Thyroid gland (tissue), 4 donors: ENCODE measurements at regions not wholly inside any gene's neighbourhood (a gene's known extent, or its start where the extent isn't known, plus 50 kb on each side); places are given as distances from the start of the nearest gene placed in this dataset.

ENCODE experiments used
- POLR2A ChIP-seq, 2 donors: fragments of 450-650 bp; IDR thresholded peaks; one replicate each; pipeline ENCODE4 v1.6.1; 2017; ENCODE audit warnings: antibody characterized with exemption in 2 of 2, mild to moderate bottlenecking in 2 of 2, moderate library complexity in 1 of 2
- TF ChIP-seq, protein P1 (sequence below), 6 experiments: fragments of 200-600 bp in 3 of 6; fragments of 450-650 bp in 3 of 6; sonication (generic) in 3 of 6; IDR thresholded peaks; one replicate each; pipeline ENCODE4 v1.5.1; 2016 to 2019; ENCODE audit warnings: antibody characterized with exemption in 6 of 6, mild to moderate bottlenecking in 2 of 6, inconsistent platforms in 1 of 6, moderate library complexity in 1 of 6

DNA sequence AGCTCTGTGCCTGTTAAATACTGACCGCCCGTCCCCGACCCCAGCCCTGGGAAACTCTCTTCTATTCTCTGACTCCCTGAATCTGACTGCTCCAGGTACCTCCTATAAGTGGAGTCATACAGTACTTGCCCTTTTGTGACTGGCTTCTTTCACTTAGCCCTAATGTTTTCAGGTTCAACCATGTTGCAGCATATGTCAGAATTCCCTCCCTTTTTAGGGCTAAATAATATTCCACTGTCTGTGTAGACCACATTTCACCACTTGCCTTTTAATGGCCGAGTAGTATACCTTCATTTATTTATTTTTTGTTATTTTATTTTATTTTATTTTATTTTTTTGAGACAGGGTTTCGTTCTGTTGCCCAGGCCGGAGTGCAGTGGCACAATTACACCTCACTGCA, 96.1 kb upstream of the SLC22A11 start:
- TF ChIP-seq, protein P1, sequence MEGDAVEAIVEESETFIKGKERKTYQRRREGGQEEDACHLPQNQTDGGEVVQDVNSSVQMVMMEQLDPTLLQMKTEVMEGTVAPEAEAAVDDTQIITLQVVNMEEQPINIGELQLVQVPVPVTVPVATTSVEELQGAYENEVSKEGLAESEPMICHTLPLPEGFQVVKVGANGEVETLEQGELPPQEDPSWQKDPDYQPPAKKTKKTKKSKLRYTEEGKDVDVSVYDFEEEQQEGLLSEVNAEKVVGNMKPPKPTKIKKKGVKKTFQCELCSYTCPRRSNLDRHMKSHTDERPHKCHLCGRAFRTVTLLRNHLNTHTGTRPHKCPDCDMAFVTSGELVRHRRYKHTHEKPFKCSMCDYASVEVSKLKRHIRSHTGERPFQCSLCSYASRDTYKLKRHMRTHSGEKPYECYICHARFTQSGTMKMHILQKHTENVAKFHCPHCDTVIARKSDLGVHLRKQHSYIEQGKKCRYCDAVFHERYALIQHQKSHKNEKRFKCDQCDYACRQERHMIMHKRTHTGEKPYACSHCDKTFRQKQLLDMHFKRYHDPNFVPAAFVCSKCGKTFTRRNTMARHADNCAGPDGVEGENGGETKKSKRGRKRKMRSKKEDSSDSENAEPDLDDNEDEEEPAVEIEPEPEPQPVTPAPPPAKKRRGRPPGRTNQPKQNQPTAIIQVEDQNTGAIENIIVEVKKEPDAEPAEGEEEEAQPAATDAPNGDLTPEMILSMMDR (IDR thresholded peaks at IDR 0.05): no peak
- no peak for TF ChIP-seq POLR2A (IDR thresholded peaks at IDR 0.05)
